PC-3 (cell line): ENCODE measurements at regions not wholly inside any gene's neighbourhood (a gene's known extent, or its start where the extent isn't known, plus 50 kb on each side); places are given as distances from the start of the nearest gene placed in this dataset.
"Not testable (repeated sequence)": the region's sequence is repeated elsewhere in the genome, so short reads cannot be mapped to it uniquely, and the experiment has no call there.

ENCODE experiments used
- CTCF ChIP-seq: fragments of 300-600 bp; sonication (generic); conservative IDR thresholded peaks from 2 replicates; pipeline ENCODE4 v1.5.1; 2017; ENCODE audit warnings: antibody characterized with exemption, low read depth, mild to moderate bottlenecking, low read length
- EZH2 ChIP-seq: fragments of 300-600 bp; sonication (generic); IDR thresholded peaks from one replicate; pipeline ENCODE4 v1.6.1; 2017; ENCODE audit warnings: antibody characterized with exemption, mild to moderate bottlenecking, low read length; ENCODE audit not compliant: unreplicated experiment
- EZH2phosphoT487 ChIP-seq: fragments of 300-600 bp; sonication (generic); IDR thresholded peaks from 2 replicates; pipeline ENCODE4 v1.6.1; 2018; ENCODE audit warnings: mild to moderate bottlenecking, antibody characterized with exemption, low read length, borderline replicate concordance

GRCh38 chr5:19246191-19246590, 741.8 kb downstream of the CDH18 start:
- TF ChIP-seq CTCF, EZH2phosphoT487, EZH2: not testable (repeated sequence)
